NCI-H2227 (cell line): ENCODE measurements at regions not wholly inside any gene's neighbourhood (a gene's known extent, or its start where the extent isn't known, plus 50 kb on each side); places are given as distances from the start of the nearest gene placed in this dataset.

Source experiments
- DNase-seq: peaks from one replicate; lab custom pipeline; 2025; ENCODE audit not compliant: unreplicated experiment; lab: John Stamatoyannopoulos, UW

DNA sequence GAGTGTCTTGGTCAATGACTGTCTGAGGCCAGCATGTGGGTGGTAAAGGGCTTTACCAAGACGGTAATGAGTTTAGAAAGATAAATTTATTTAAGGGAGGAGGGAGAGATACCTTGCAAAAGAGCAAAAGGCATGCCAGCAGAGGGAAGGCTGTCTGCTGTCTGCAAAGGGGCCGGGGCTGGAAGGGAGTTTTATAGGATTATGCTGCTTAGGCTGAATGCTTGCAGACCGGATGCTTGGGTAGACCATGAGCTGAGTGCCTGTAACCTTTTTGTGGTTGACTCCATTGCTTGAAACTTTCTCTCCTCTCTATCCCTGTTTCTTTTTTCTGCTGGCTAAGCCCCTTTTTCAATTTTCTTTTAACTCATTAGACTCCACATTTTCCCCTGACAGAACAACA, 1543.0 kb downstream of the OTOL1 start:
- no peak for DNase-seq

DNA sequence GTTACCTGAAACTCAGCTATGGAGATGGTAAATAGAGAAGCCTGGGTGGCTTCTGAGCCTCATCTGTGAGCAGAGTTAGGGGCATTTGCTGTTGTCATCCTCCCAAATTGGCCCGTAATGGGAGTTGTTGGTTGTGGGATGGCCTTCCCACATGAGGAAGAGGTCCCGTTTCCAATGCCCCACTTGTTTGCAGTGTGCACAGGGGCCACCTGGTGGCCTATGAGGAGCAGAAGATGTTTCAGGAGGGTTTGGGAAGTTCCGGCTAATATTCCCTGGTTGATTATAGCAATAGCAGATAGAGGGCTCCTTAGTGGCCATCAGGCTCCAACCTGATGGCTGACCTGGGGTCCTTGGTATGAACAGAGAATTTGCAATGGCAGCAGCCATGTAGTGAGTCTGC, 1546.5 kb downstream of the OTOL1 start:
- DNase-seq, result no peak

DNA sequence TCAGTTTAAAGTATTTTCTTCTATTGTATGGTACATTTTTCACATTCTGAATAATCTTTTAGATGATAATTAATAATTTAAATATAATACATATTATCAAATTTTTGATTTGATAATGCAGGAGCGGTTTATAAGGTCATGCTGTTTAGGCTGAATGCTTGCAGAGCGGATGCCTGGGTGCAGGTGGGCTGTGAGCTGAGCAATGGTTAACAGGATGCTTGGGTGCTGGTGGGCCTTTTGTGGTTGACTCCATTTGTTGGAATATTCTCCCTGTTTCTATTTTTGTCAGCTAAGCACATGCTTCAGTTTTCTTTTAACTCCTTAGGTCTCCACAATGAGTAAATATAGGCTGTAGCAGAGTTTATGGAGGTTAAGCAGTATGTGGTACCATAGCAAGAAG, 1549.3 kb downstream of the OTOL1 start:
- DNase-seq, result no peak

DNA sequence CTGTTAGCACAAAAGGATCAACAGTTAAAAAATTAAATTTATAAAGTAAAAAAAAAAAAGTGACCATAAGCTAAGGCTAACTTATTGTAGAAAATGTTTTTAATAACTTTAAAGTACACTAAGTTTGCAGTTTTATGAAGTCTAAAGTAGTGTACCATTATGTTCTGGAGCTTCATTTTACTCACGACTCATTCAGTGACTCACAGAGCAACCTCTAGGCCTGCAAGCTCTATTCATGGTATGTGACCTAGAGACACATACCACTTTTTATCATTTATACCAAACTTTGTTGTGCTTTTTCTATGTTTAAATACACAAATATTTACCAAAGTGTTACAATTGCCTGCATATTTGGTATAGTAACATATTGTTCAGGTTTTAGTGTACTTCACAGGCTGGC, 1552.3 kb downstream of the OTOL1 start:
- DNase-seq, result no peak

DNA sequence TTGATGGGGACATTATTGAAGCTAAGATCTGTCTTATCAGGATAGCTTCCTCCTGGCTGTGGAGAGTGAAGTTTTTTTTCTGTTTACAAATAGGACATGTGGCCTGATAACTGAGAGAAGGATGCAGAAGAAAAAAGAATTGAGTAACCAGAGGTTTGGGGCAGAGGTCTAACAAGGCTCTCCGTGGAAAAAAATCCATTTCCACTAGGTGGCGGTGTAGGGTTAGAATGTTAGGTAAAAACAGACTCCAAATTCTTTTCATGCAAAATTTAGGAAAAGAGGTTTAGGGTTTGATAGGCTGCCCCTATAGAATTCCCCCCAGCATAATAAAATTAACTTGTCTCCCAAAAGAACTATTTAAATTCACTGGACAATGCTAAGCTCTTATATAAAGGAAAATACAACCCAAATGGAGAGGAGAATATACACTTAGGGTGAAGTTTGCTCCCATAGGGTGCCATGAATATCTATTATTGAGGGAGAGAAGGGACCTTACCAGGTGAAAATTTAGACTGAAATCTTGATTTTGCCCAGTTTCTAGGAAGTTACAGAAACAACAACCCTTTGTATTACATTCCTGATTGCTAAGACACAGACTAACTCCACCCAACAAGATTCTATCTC, 1560.4 kb downstream of the OTOL1 start:
- DNase-seq, result peak; percentile 0

DNA sequence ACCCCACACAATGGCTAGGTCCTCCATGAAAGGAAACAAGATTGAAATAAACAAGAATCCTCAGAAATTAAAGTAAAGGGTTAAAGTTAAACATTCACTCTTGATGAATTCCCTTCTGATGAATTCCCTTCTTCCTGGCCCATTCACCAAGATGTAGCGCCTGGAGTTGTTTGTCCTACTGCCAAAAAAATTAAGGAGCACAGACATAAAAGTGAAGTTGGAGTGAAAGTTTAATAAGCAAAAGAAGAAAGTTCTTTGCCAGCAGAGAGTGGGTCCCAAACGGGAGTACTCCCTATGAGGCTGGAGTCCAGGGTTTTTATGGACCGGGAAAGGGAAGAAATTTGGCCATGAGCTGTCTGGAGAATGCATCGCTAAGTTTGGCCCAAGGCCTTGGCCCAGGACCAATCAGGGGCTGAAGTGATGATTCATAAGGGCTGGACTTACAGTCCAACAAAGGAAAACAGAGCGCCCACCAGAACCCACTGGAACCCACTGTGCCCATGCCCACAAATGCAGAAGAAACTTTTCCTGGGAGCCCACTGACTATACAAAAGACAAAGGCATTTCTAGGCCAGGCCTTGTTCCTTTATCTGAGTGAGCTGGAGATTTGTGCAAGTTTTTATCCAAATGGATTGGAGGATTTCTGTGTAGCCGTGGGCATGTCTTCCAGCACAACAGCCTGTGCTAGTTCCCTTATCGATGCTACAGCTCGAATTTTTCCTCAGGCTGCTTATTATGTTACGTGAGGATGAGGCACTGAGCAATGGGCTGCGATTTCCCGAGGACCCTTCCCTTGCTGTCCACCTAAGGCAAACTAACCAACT, 1561.6 kb downstream of the OTOL1 start:
- no peak for DNase-seq

DNA sequence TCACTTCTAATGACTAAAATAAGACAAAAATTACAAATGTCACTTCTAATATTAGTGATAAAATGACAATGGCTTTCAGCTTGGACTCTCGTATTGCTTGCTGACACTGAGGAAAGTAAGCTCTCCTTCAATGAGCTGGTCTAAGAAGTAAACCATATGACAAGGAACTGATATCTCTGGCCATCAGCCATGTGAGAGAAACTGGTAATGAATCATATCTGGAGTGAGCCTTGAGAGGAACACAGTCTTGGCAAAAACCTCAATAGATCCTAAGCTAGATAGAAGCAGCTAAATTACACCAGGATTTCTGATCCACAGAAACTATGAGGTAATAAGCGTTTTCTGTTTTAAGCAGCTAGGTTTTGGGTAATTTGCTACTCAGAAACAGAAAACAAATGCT, 1575.1 kb downstream of the OTOL1 start:
- DNase-seq, result no peak
